ENCODE measurements at regions not wholly inside any gene's neighbourhood (a gene's known extent, or its start where the extent isn't known, plus 50 kb on each side); places are given as distances from the start of the nearest gene placed in this dataset.

GRCh38 chr5:118520771-118521415, 467.5 kb downstream of the DTWD2 start:
- TF ChIP-seq CTCF (IDR thresholded peaks at IDR 0.05; ENCODE audit: low read depth, low read length) (no peak), EZH2phosphoT487 (IDR thresholded peaks at IDR 0.05; ENCODE audit: low read depth) (no peak)

Data from OCI-LY3 (cell line).